GM19452 (cell line): ENCODE measurements at regions not wholly inside any gene's neighbourhood (a gene's known extent, or its start where the extent isn't known, plus 50 kb on each side); places are given as distances from the start of the nearest gene placed in this dataset.

ENCODE experiments used
- ATAC-seq: cut with Tn5 transposase; IDR thresholded peaks from one replicate; pipeline ENCODE4 v1.9.1; 2021; ENCODE audit not compliant: unreplicated experiment

GRCh38 chr11:95487938-95488337 is 256.9 kb upstream of the SESN3 start:
- ATAC-seq: no peak

DNA sequence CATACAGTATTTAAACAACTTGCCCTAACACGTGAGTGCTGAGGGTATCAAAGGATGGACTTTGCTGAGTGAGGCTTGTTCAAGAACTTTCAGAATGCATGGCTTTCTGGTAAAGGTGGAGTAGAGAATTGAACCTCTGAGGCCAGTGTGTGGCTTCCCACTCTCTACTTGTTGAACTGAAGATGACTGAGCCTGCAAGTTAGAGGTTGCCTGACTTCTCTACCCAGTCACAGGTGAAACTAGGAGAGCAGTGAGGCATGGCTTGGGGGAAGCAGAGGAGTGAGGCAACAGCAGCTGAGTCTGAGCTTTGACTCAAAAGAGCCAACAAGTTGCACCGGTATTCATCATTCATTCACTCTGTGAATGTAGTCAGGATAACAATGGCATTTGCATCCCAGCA is 256.4 kb upstream of the SESN3 start:
- ATAC-seq: peak; percentile 100

- ATAC-seq: no peak
These were observed 256.0 kb upstream of the SESN3 start for GRCh38 chr11:95486979-95487378.

- no peak for ATAC-seq
These were observed 255.5 kb upstream of the SESN3 start for GRCh38 chr11:95486466-95486865.

GRCh38 chr11:95485115-95485900 is 254.3 kb upstream of the SESN3 start:
- ATAC-seq: no peak

DNA sequence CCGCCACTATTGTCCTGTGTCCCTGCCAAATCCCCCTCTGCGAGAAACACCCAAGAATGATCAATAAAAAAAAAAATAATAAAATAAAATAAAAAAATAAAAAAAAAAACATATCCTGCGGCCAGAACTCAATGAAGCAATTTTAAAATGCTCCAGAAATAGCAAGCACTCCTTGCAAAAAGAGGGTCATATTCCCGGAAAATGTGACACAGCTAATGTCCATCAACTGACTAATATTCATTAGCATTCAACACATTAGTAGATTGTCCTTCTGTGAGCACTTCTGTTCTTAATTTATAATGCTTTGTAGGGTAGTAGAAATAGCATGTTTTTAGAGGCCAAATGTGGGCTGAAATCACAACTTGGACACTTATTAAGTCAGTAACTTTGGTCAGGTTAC is 252.3 kb upstream of the SESN3 start:
- no peak for ATAC-seq

- no peak for ATAC-seq
These were observed 247.0 kb upstream of the SESN3 start for GRCh38 chr11:95478003-95478402.

- no peak for ATAC-seq
These were observed 238.3 kb upstream of the SESN3 start for GRCh38 chr11:95469258-95469657.

DNA sequence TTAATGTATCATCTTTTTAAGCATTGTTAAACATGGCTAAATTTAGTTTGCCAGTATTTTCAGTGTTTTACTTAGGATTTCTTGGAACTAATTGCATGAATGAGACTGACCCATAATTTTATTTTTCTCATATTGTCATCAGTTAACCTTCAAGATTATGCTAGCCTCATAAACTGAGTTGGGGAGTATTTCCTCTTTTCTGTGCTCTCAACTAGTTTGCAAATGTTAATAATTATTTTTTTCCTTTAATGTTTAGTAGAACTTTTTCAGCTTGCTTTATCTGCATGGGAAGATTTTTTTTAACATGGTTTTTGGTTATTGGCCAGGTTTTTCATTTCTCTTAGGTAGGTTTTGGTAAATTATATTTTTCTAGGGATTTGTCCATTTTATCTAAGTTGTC is 235.4 kb upstream of the SESN3 start:
- peak; percentile 67 for ATAC-seq

GRCh38 chr11:95465887-95466286 is 234.9 kb upstream of the SESN3 start:
- no peak for ATAC-seq

GRCh38 chr11:95461858-95462257 is 230.9 kb upstream of the SESN3 start:
- ATAC-seq: peak; percentile 60

GRCh38 chr11:95461348-95461747 is 230.3 kb upstream of the SESN3 start:
- ATAC-seq: no peak

DNA sequence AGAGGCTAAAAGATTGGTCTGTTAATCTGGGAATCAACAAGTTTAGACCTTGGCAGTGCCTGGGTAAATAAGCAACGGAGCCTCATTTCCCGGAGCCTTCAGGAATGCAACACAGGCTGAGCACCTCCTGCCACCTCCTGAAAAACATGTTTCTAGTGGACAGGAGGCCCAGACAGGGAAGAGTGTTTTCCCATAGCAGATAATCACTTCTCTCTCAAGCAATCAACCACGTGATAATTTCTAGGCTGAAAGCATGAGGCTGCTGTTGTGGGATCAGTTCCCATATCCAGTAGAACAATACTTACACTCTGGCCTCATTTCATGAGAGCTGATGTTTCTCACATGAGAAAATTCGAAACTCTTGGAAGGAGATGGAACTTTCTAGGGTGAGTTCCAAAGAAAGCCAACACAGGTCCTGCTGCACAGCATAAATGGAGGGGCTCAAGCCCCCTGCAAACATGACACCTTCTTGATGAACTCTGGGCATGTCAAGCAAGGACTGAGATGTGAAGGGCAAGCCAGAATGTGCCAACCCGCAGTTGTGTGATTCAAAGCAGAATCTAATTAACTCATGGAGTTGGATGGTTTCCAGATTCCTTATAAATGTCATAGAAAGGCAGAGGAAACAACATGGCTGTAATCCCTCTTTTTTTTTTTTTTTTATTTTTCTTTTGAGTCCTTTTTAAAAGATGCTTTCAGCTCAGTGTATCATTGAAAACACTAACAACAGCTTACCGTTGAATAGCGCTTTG is 228.5 kb upstream of the SESN3 start:
- no peak for ATAC-seq

DNA sequence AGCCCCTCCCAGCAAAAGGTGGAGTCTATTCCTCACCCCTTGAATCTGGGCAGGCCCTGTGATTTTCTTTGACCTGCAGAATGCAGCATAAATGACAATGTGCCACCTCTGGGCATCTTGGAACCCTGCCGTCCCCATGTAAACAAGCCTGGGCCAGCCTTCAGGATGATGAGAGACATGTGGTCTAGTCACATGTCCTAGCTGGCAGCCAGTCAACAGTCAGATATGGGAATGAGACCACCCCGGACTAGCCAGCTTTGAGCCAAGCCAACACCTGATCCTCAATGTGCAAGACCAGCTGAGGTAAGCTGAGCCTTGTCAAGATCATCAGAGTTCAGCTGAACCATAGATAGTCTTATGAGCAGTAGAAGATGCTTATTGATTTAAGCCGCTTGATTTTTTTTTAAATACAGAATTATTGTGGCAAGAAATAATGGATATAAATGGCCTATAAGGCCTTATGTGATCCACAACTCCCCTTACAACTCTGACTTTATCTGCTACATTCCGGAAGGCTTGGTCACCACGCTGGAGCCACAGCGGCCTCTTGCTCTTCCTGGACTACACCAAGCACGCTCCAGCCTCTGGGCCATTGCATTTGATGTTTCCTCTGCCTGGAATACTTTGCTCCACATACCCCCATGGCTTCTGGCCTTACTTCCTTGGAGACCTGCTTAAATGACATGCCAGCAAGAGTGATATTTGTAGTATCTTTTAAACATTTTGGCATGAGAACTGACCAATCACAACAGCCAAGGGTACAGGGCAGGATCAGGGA is 225.9 kb upstream of the SESN3 start:
- ATAC-seq: no peak

GRCh38 chr11:95455228-95455970 is 224.4 kb upstream of the SESN3 start:
- peak; percentile 79 for ATAC-seq

DNA sequence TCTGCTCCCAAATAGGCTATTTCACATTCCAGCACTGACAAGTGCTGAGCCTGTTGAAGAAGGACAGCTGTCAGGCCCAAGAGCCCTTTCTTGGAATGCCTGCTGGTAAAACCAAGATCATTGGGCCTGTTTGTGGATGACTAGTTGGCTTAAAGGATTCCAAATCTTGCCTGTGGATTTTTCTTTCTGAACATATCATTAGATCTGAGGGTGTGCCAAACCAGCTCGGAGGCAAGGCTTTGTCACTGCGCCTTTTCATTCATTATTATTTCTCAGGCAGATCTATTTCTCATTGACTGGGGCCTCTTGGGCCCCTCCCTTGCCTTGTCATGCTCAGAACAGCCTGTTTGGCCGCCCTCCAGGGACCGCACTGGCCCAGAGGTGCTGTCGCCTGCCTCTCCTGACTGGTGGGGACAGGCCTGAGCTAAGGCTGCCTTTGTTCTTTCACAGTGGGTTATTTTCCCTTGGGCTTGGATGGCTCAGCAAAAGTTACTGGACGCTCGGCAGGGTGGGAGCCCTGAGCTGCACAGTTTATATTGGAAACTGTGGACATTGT is 222.7 kb upstream of the SESN3 start:
- no peak for ATAC-seq

DNA sequence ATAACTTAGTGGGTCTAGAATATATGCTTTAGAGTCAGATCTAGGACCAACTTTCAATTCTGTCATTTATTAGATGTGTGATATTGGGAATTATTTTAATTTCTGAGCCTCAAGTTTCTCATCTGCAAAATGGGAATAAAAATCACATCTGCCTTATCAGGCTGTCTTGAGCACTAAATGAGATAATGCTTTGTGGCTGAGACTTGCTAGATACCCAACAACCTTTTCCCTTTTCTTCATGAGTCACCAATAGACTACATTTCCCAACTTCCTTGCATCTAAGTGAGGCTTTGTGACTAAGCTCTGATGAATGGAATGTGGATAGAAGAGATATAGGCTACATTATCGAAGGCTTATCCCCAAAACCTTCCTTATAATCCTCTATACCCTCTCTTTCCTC is 220.7 kb upstream of the SESN3 start:
- ATAC-seq: no peak

DNA sequence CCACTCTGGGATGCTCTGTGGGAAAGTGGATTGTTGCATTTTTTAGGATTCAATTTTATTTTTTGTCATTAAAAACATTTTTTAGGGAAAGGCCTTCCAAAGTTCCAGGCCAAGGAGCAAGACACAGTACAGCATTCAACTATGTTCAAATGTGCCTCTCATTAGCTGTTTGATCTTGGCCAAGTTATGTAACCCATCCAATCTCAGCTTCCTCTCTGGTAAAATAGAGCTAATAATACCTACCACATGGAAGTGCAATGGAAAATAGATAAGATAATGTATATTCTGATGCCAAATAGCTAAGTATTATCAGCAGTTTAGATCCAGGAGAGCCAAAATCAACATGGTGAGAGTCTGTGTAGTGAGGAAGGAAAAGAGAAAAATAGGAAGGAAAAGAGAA is 220.3 kb upstream of the SESN3 start:
- ATAC-seq: no peak

DNA sequence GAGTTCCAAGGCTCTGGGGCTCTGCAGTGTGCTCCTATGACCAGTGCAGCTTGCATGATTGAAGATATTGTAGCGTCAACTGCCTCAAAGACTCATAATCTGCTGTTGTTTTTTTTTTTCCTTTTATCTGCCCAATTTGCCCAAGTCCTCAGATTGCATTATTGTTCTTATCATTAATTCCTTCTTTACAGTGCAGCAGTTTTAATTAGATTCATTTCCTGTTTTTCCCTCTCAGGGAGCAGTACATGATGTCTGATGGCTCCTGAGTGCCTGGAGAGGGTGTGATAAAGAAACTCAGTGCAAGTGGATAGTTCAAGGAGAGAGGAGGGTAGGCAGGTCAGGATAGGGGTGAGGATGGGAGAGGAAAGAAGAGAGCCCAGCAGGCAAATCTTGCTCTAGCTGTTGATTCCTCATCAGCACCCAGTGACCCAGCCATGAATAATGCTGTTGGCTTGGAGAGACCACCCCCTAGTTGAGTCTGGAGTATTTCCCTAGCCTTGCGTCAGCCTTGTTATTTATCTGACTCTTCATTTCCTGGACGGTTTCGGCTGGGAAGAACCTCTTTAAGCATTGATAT is 219.6 kb upstream of the SESN3 start:
- ATAC-seq: no peak

GRCh38 chr11:95445746-95446333 is 214.8 kb upstream of the SESN3 start:
- no peak for ATAC-seq
